Stimulated activated CD4-positive, alpha-beta T cell treated with anti-CD3 and anti-CD28 coated beads, TNF-alpha, amount 100 ng/mL, for 24 hours (primary cell): ENCODE measurements at regions not wholly inside any gene's neighbourhood (a gene's known extent, or its start where the extent isn't known, plus 50 kb on each side); places are given as distances from the start of the nearest gene placed in this dataset.
"Not testable (repeated sequence)": the region's sequence is repeated elsewhere in the genome, so short reads cannot be mapped to it uniquely, and the experiment has no call there.

Experiments
- DNase-seq, 3 experiments: peaks; one replicate each; pipeline ENCODE4 v3.0.0-alpha.2; 2020; ENCODE audit warnings: low read depth in 3 of 3

DNA sequence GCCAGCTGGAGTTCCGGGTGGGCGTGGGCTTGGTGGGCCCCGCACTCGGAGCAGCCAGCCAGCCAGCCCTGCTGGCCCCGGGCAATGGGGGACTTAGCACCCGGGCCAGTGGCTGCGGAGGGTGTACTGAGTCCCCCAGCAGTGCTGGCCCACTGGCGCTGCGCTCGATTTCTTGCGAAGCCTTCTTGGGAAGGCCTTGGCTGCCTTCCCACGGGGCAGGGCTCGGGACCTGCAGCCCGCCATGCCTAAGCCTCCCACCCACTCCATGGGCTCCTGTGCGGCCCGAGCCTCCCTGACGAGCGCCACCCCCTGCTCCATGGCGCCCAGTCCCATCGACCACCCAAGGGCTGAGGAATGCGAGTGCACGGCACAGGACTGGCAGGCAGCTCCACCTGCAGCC lies 321.6 kb downstream of the SH2D4B start:
- not testable (repeated sequence) for DNase-seq

DNA sequence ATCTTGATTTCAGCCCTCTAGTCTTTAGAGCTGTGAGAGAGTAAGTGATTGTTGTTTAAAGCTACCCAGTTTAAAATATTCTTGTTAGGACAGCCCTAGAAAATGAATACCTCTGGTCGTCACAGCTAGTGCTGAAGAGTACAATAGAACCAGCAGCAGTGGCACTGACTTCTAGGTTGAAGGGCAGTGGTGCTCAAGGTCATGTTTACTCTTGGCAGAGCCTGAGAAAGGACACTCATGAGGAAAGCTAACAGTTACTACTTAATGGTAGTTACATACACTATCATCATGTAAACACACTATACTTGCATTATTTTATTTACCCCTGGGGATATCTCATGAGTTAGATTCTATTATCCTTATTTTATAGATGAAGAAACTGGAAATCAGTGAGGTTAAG lies 323.0 kb downstream of the SH2D4B start:
- DNase-seq = no peak

DNA sequence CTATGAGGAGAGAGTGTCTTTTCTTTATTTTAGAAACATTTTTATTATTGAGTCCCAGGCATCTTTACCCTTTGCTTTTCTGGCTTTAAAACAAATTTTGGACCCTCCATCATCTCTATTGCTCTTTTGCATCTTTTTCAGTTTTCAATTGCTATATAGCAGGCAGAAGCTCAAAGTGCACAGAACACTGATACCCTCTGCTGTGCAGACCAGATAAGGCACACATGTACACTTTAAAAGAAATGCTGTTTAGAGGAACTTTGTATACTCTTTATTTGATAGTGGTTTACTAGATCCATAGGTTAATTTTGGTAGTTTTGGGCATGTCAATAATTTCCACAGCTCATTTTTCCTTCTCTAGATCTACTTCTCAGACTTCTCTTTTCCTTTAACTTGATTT lies 324.2 kb downstream of the SH2D4B start:
- DNase-seq = no peak

DNA sequence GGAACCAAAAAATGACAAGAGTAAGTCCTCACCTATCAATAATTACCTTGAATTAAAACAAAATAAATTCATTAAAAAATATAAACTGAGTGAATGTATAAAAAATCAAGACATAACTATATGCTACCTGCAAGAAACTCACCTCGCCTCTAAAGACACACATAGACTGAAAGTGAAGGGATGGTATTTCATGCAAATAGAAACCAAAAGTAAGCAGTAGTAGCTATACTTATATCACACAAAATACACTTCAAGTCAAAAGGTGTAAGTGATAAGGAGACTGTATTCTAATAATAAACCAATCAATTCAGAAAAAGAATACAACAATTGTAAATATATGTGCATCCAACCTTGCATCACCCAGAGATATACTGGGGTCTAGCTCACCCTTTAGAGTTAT lies 332.6 kb downstream of the SH2D4B start:
- no peak for DNase-seq

DNA sequence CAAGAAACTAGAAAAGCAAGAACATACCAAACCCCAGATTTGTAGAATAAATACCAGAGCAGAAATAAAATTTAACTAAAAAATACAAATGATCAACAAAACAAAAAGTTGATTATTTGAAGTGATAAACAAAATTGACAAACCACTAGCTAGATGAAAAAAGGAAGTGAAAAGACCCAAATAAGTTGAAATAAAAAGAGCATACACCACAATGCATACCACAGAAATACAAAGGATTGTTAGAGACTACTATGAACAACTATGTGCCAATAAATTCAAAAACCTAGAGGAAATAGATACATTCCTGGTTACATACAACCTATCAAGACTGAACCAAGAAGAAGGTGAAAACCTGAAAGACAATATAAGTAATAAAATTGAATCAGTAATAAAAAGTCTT lies 333.4 kb downstream of the SH2D4B start:
- no peak for DNase-seq

DNA sequence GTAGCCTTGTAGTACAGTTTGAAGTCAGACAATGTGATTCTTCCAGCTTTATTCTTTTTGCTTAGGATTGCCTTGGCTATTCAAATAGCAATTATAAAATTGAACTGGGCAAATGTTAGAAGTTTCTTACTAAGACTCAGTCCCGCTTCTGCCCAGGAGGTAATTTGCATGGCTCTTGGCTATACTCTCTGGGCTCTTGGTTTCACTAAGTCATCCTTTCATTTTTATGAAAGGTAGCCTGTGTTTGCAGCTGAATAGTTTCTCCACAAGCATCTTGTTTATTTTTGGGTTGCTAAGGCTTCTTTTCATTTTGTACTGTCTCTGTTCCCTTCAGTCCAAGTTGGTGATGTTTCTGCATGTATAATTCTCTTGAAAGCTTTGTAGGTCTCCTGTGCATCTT lies 340.6 kb downstream of the SH2D4B start:
- DNase-seq = no peak

DNA sequence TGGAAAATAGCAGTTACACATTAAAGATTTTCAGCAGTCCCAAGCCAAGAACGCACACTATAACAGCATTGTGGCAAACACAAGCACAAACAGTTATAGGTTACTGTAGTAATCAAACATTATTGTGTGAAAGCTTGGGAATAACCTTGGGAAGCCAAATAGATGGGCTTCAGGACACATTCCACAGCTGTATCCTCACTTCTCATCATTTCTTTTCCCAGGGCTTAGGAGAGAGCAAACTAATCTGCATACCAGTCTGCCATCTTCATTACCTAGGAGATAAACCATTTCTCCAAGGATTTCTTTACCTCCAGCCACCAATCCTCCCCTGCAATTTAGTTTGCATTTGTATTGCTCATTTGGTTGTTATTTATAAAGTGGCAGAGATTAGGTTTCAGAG lies 352.4 kb downstream of the SH2D4B start:
- DNase-seq = no peak

DNA sequence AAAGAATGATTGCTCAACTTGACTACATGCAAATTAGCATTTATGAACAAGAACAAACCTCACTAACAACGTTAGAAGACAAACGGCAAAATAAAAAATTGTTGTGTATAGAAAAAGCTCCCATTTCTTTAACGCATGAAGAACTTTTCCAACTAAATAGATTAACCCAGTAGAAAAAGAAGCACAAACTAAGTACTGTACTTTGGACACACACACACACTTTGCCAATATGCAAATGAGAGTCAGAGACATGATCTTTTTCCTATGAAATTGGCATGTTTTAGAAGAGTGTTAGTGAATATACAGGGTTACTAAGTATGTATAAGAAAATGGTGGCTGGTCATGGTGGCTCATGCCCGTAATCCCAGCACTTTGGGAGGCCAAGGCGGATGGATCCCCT lies 355.6 kb downstream of the SH2D4B start:
- DNase-seq = no peak

DNA sequence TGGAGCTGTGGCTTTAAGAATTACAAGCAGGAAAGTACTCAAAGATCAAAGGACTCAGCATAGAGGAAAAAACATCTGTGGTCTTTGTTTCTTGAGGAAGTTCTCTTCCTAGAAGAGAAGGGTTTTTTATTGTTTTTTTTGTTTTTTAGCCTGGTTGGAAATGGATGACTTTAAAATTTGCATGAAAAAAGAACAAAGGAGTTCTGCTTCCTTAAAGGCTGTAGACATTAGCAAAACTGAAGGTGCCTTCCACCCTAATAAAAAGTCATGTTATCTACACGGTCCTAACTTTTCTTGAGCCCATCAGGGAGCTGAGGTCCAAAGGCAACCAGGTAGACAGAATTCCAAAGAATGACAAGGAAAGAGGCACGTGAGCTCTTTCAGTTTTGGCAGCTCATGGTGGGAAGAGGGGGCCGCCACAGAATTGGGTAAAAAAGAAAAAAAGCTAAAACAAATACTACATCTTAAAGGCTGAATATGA lies 356.6 kb downstream of the SH2D4B start:
- no peak for DNase-seq

DNA sequence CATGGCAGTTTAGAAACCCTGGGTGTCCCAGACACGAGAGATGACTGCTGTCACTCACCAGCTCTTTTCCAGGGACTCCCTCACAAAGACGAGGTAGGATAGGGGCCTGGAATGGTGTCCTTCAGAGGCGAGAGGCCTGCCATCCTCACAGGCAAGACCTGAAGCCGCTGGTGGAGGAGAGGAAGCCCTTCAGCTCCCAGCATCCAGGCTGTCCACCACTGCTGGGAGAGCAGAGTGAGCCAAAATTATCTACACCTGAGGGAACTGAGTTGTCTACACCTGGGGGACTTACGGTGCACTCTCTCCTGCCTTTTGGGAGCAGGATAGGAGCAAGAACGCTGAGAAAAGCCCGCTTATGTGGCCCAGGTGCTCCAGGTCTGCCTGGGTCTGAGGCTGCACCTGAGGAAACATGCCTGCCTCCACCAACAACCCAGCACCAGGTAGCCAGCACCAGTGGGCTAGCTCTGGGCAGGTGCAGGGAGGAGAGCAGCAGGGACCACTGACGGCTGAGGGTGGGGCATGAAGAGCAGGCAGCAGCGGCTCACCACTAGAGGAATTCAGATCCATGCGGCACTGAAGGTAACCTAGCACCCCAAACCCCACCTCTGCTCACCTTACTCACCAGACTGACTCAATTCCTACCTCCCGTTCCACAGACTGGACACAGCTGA lies 357.2 kb downstream of the SH2D4B start:
- no peak for DNase-seq

DNA sequence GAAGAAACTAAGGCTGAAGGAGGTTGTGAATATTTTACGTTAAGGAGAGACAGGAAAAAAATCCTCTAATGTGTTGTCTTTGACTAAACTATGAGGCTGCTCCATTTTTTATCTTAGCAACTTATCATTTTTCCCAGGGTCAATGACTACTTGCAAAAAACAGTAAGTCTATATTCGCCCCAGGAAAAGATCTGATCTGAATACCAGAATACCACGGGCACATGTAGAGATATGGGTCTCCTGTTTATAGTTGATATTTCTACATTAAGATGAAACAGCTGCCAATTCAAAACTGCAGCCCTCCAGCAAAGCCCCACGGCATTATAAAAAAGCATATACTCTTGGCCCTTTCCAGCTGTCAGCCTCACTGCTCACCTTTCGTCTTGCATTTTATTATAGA lies 358.4 kb downstream of the SH2D4B start:
- DNase-seq = no peak

DNA sequence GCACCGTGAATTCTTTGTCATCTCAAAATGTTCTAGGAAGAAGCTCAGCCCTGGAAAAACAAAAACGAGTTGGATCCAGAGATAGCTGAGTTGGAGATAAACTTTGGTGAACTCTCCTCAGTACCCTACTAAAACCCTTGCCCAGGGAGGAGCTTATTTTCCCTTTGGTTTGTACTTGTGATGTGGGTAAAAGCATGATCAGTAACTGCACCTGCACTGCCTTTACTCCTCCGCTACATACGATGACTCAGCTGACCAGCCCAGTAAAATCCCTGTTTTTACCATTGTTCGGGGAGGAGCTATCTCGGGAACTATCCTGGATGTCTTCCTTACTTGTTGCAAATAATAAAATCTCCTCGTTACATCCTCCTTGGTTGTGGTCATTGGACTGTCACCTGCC lies 359.3 kb downstream of the SH2D4B start:
- DNase-seq = no peak

DNA sequence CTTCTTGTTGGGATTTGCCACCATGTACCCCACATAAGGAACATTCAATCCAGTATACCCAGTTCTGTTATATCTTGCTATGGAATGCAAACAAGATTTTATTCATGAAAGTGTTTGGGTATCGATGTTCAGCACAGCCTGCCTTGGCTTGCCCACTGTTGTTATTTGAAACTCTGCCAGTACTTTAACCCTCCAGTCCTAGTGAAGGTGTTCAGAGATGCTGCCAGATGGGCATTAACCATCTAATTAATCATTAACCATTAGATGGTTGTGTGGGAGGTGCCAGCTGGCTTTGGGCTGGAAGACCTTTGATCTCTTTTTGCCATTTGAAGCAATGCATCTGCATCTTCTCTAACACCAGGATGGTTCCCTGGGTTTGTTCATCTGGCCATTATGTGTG lies 363.0 kb downstream of the SH2D4B start:
- DNase-seq = no peak

DNA sequence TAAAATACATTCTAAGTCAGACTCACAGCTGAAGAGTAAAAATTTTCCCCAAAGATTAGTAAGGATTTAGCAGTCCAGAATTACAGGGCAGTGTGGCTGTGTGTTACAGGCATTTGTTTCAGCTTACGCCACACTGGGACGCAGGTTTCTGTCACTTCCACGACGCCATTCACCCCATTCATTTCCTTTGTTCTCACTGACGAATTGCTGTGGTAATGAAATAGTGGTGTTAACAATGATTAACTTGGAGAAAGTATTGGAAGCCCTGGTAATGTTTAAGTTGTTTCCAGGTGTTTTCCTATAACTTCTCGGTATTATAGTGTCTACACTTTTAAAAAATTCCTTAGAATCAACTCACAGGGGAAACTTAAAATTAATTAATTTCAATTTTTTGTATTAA lies 370.9 kb downstream of the SH2D4B start:
- DNase-seq = no peak

DNA sequence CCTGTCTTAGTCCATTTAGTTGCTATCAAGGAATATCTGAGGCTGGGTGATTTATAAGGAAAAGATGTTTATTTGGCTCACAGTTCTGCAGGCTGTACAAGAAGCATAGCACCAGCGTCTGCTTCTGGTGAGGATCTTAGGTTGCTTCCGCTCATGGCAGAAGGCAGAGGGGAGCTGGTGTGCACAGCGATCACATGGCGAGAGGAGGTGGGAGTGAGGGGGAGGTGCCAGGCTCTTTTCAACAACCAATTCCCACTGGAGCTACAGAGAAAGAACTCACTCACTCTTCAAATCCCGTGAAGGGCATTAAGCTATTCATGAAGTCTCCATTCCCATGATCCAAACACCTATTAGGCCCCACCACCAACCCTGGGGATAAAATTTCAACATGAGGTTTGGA lies 371.6 kb downstream of the SH2D4B start:
- no peak for DNase-seq

DNA sequence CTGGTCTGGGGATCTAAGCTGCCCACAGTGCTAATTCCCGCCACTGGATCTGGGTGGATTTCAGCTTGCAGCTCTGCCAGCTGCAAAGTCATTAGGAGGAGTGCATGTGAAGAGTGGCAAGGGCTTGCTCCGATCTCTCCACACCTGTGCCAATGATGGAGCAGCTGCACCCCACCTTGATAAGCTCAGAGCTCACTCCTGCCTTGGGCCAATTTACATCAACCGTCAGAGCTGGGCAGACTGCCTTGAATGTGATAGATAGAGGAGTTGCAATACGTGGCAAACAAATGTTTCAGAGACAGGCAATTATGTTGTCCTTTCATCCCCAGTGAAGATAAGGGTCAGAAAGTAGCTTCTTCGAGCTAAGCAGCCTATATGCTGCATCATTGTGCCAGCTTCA lies 379.9 kb downstream of the SH2D4B start:
- no peak for DNase-seq

DNA sequence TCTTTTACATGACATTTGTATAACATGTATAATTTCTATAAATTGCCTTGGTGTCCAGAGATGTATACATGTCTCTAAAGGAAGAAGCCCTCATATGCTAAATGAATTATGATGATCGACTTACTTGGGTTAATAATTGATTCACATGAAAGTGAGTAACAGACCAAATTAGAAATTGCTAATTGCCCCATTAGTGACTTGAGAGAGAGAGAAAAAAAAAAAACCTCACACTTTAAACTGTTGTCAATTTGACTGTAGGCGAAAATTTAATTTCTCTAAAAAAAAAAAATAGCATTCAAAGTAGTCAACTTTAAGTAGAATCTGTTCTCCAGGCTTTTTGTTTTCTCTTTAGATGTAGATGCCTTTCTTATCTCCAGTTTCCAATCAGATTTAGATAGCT lies 383.3 kb downstream of the SH2D4B start:
- no peak for DNase-seq

DNA sequence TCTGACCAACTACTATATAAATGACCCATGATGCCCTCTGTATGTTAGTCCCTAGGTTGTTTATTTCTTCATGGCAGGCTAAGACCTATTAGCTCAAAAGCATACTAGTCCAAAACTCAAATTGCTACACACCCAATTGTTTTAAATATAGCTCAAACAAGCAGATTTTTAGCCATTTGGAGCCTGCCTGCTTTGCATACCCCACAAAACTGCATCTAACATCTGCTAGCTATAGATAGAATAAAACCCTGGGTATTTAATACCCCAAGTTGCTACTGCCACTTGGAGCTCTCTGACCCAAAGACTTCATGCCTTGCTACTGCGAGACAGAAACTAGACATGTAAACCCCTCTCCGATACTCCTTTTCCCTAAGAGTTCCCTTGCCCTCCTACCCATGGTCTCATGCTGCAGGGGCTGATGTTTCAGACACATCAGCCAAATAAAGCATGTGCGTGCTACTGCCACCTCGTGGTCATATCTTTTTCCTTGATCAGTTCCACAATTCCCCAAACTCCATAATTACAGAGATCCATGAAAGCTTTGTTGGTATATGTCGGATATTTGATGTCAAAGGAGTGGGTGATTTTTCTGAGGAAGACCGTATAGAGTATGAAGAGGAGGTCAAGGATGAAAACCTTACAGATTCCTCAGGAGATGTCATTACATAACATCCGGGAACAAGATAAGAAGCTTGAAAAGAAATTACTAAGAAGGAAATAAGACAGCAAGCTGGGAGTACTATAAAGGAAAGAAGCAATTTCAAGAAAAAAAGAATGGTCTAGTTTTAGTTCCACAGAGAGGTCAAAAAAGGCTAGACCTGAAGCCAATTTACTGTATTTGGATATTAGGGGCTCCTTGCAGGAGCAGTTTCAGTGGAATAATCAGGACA lies 386.6 kb downstream of the SH2D4B start:
- DNase-seq = peak in 1 of 3 experiments; percentile 4

DNA sequence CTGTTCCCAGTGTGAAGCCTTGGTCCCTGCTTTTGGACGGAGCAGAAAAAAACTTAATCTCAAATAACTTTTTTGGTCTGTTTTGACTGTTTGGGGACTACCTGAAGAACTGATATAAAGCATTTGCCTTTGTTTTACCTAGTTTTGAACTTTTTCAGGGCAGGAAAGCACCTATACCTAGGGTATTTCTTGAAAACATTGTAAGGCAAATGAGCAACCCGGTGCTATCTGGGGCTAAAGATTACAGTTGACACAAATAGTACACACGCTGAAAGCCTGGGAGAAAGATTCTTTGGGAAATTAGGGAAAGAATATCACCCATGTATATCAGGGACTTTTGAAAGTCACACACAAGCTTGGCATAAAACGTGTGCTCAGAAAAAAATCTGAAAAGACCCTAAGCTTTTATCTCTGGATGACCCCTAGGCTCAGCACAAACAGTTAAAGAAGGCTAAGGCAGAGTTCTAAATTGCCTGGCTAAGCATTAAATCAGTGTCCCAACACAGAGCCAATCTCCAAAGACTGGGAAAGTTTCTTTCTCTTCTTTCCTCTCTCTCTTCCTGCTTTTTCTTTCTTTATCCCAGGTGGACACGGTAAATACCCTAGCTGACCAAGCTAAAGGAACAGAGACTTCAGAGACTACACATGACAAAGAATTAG lies 389.8 kb downstream of the SH2D4B start:
- no peak for DNase-seq

DNA sequence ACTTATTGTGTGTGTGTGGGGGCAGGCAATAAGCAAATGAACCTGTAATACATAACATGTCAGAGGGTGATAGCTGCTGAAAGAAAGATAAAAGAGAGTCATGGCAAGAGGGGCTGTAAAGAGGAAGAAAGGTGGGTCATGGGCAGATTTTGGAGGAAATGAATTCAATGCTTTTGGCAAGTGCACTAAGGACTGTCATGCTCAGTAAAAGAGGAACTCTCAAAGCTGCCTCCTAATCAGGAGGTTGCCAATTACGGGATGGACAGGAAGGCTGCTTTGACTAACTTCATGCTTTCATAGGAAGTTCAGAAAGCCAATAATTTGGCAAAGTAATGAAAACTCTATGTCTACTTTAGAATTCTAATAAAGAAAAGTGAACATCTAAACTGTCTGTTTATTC lies 401.2 kb downstream of the SH2D4B start:
- DNase-seq = no peak

DNA sequence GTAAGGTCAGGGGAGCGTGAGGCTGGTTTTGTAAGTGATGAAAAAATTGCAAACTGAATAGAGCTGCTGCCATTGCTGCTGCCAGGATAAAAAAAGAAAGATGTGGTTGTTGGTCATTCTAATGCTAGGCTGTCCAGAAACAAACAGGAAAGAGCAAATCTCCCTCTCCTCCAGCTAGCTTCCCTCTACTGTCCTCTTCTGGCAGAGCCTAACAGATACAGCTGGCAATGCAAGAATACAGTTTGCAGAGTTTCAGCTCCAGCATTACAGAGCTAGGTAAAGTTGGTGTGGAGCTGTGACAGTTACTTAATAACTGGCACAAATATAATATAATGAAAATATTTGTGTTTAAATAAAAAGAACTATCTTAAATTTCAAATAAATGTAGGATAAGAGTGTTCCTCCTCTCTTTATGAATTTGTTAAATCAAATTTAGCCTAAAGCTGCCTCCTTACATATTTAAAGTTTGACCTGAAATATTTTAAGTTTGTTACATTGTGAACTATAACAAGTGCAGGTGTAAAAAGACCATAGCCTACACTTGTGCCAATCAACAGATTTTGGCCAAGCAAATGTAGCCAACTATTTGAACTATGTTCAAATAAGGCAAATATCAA lies 407.7 kb downstream of the SH2D4B start:
- no peak for DNase-seq

DNA sequence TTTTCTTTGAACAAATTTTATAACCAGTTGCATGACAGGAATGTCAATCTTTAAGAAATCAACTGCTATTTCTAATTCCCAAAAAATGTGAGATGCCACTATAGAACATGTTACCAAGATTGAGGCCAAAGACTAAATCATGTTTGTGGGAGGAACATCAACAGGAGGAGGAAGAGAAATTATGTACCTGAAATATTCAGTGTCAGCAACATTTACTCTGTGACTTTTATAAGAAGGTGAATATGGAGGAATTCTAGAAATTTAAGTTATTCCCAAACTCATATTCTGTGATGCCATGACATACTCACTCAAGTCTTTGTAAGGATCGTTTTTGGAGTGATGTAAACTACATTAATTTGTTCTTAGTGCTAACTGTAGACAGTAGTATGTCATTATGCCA lies 408.4 kb downstream of the SH2D4B start:
- DNase-seq = no peak
